H1 (cell line): ENCODE measurements at regions not wholly inside any gene's neighbourhood (a gene's known extent, or its start where the extent isn't known, plus 50 kb on each side); places are given as distances from the start of the nearest gene placed in this dataset.

Source experiments
- KDM4A ChIP-seq: IDR thresholded peaks from one replicate; pipeline ENCODE4 v1.7.1; 2012; ENCODE audit warnings: low read depth, mild to moderate bottlenecking, moderate library complexity, low read length, inconsistent platforms; ENCODE audit not compliant: severe bottlenecking
- SIN3A ChIP-seq, 2 experiments: IDR thresholded peaks in 1 of 2; conservative IDR thresholded peaks in 1 of 2; 2 replicates each; pipeline ENCODE4 v1.6.1; 2011 to 2012; ENCODE audit warnings: low read length in 2 of 2, improper control_type of control experiment in 1 of 2, low read depth in 1 of 2, mild to moderate bottlenecking in 1 of 2

DNA sequence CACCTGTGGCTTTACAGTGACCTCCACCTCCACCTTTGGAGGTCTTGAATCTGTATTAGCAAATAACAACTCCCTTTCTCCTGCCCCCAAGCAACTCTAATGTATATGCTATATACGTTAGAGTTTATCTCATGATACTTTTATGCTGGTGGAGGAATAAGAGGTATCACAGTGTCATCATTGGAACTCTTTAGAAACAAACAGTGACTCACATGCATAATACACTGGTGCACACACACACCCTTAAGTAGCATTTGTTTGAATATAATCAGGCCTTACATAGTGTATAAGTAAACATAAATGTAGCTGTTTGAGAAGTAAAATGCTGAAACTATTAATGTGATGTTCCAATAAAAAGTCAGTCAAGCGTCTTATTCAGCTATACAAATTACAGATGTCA, 280.2 kb upstream of the C2CD4B start (continued):
- TF ChIP-seq KDM4A (no peak), SIN3A (conservative IDR thresholded peaks at IDR 0.05 in 1 of 2, IDR thresholded peaks at IDR 0.05 in 1 of 2; ENCODE audit: low read depth in 1 of 2, low read length in 2 of 2) (no peak)
